Ishikawa (cell line): ENCODE measurements at regions not wholly inside any gene's neighbourhood (a gene's known extent, or its start where the extent isn't known, plus 50 kb on each side); places are given as distances from the start of the nearest gene placed in this dataset.

ENCODE experiments used
- CEBPB ChIP-seq: IDR thresholded peaks from 2 replicates; pipeline ENCODE4 v1.6.1; 2012
- CREB1 ChIP-seq: IDR thresholded peaks from 2 replicates; pipeline ENCODE4 v1.6.1; 2012; ENCODE audit warnings: low read depth
- EGR1 ChIP-seq: IDR thresholded peaks from 2 replicates; pipeline ENCODE4 v1.6.1; 2012
- EP300 ChIP-seq: IDR thresholded peaks from 2 replicates; pipeline ENCODE4 v1.6.1; 2012; ENCODE audit warnings: borderline replicate concordance
- FOXM1 ChIP-seq: IDR thresholded peaks from 2 replicates; pipeline ENCODE4 v1.6.1; 2012; ENCODE audit warnings: low read depth, borderline replicate concordance
- NFIC ChIP-seq: IDR thresholded peaks from 2 replicates; pipeline ENCODE4 v1.6.1; 2012
- RAD21 ChIP-seq: IDR thresholded peaks from 2 replicates; pipeline ENCODE4 v1.6.1; 2012; ENCODE audit warnings: low read depth
- REST ChIP-seq: IDR thresholded peaks from 2 replicates; pipeline ENCODE4 v1.6.1; 2012; ENCODE audit warnings: low read depth, mild to moderate bottlenecking
- TAF1 ChIP-seq: IDR thresholded peaks from 2 replicates; pipeline ENCODE4 v1.6.1; 2012; ENCODE audit warnings: low read depth, mild to moderate bottlenecking
- TCF12 ChIP-seq: IDR thresholded peaks from 2 replicates; pipeline ENCODE4 v1.6.1; 2012; ENCODE audit warnings: low read depth
- TEAD4 ChIP-seq: IDR thresholded peaks from 2 replicates; pipeline ENCODE4 v1.6.1; 2012
- USF1 ChIP-seq: IDR thresholded peaks from 2 replicates; pipeline ENCODE4 v1.6.1; 2012
- YY1 ChIP-seq: IDR thresholded peaks from 2 replicates; pipeline ENCODE4 v1.6.1; 2012; ENCODE audit warnings: low read depth
- ZBTB7A ChIP-seq: IDR thresholded peaks from 2 replicates; pipeline ENCODE4 v1.6.1; 2012; ENCODE audit warnings: low read depth
- TF ChIP-seq, protein P1 (sequence below): IDR thresholded peaks from 2 replicates; pipeline ENCODE4 v1.6.1; 2012

DNA sequence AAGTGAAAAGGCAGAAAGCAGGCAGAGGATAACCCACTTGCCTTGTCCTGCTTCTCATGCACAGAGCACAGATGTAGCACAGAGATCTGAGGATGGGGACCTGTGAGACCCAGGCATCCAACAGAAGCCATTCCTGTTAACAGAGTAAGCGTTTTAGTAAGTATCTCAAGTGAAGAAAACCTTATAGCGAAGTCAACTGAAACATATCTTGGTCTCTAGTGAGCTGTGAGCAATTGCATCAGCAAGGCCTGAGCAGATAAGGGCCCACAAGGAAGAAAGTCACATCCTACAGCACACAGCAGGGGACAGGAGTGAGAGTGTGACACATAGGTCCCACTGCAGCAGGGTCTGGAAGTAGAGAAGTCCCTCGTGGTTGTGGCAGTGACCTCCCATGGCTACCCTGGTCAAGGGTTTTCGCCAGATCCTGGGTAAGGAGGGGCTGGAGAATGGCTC lies 248.7 kb upstream of the TNP1 start:
- TF ChIP-seq USF1 (no peak), NFIC (no peak), EP300 (no peak)

DNA sequence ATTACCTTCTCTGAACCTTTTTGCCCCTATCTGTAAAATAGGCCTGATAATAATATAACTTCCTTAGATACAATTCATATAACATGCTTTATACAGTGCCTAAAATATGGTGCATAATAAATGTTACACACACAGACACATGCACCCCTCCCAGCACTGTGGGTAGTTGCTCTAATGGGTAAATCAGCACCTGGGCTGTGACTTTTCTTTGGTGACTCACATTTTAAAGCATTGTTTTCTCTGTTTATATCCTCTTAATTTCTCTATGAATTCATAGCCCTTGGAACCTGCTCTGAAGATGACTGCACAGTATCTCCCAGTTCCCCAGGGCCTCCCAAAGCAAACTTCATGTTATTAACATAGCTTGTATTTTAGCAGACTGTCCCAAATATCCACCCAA lies 248.2 kb upstream of the TNP1 start:
- TF ChIP-seq CREB1 (no peak), RAD21 (no peak), TCF12 (no peak), EP300 (no peak), USF1 (no peak), FOXM1 (no peak), EGR1 (no peak), YY1 (no peak), TAF1 (no peak), TEAD4 (no peak), REST (no peak), CEBPB (no peak), NFIC (no peak), ZBTB7A (no peak)
- TF ChIP-seq, protein P1, sequence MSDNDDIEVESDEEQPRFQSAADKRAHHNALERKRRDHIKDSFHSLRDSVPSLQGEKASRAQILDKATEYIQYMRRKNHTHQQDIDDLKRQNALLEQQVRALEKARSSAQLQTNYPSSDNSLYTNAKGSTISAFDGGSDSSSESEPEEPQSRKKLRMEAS = no peak

GRCh38 chr2:217107480-217107879 lies 247.6 kb upstream of the TNP1 start:
- no peak for TF ChIP-seq EGR1
- no peak for TF ChIP-seq REST
- TF ChIP-seq NFIC = no peak
- no peak for TF ChIP-seq USF1
- TF ChIP-seq TCF12 = no peak
- TF ChIP-seq FOXM1 = no peak
- no peak for TF ChIP-seq TAF1
- no peak for TF ChIP-seq TEAD4
- no peak for TF ChIP-seq CREB1

DNA sequence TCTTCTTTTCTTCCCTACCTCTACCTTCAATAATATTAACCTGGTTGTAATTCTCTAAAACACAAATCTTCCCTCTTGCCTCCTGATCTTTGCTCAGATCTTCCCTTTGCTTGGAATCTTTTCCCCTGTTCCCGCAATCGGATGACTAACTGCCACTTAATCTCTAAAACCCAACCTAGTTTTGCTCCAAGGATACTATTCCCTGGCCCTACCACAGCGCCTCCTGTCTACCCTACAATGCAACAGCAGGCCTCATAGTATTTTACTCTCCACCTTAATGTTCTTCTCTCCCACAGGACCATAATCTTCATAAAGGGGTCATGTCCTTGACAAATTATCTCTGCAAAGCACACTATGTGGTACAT lies 246.8 kb upstream of the TNP1 start:
- no peak for TF ChIP-seq CREB1
- TF ChIP-seq ZBTB7A = no peak
- no peak for TF ChIP-seq TAF1
- TF ChIP-seq FOXM1 = no peak
- TF ChIP-seq RAD21 = 0 out of 2 replicates have a peak, but pooled peaks have one; percentile 3

DNA sequence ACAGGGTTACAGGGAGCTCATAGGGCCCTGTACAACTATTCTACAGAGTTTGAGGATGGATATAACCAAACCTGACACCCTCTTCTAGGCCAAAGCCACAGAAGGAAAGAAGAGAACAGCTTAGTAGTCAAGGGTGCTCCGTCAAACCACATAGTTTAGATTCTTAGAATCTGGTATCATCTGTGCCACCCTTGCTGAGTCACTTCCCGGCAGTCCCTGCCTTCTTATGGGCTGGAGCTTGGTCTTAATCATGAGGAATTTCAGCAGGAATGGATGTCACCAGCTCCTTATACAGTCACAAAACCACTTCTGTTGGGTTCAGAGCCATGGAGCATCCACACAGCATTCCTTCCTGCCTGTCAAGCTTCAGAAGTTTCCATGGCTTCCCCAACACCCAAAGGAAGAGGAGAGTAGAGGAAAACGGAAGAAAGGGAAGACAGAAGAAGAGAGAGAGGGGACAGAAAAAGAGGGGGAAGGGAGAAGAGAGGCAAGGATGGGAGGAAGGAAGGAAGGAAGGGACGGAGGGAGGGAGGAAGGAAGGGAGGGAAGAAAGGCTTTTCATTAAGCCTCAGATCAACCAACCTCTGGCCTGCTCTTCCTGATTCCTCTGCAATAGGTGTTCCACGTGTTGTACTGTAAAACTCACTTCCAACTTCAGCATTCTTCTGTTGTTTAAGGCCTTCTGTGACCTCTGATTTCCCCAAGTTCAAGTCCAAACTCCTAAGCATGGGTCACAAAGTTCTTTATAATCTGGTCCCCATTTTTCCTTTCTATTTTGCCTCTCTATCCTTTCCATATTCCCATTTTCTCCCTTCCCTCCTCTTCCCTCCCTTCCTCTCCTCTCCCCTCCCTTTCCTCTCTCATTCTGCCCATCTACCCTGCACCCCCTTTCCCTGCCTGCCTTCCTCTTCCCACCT lies 246.1 kb upstream of the TNP1 start:
- TF ChIP-seq EP300 (peak; percentile 91), EGR1 (no peak), CEBPB (no peak), ZBTB7A (no peak), TCF12 (peak; percentile 85), NFIC (no peak), FOXM1 (peak; percentile 84), TEAD4 (peak; percentile 93)
- TF ChIP-seq, protein P1 = no peak; the same call in 1 of the 2 replicates

- peak; percentile 19; the same call in 1 of the 2 replicates for TF ChIP-seq NFIC
- TF ChIP-seq USF1 = no peak
- TF ChIP-seq TAF1 = no peak
- peak; percentile 66 for TF ChIP-seq CEBPB
- TF ChIP-seq TEAD4 = peak; percentile 62
- peak; percentile 81 for TF ChIP-seq FOXM1
- no peak for TF ChIP-seq REST
- no peak for TF ChIP-seq EGR1
- TF ChIP-seq ZBTB7A = no peak
- TF ChIP-seq CREB1 = no peak
- 0 out of 2 replicates have a peak, but pooled peaks have one; percentile 8 for TF ChIP-seq RAD21
- peak; percentile 85 for TF ChIP-seq EP300
- TF ChIP-seq YY1 = no peak
- TF ChIP-seq TCF12 = peak; percentile 78
- TF ChIP-seq, protein P1 = no peak
These were observed 244.1 kb upstream of the TNP1 start for GRCh38 chr2:217103752-217104545.
